GM23338 (cell line): ENCODE measurements at regions not wholly inside any gene's neighbourhood (a gene's known extent, or its start where the extent isn't known, plus 50 kb on each side); places are given as distances from the start of the nearest gene placed in this dataset.

Experiments used
- ATAC-seq: fragments of 200-7000 bp; cut with Tn5 transposase; 3 replicates; pipeline ENCODE4 v1.9.1; 2020
- DNase-seq: peaks from one replicate; pipeline ENCODE4 v3.0.0-alpha.2; 2015; ENCODE audit warnings: low spot score
- H2AFZ ChIP-seq: fragments of 200-600 bp; sonication (generic); 2 replicates; pipeline ENCODE4 v1.8.0; 2016; ENCODE audit warnings: antibody characterized with exemption, mild to moderate bottlenecking, moderate library complexity
- H3F3A ChIP-seq: fragments of 200-600 bp; sonication (generic); replicated peaks from 2 replicates; pipeline ENCODE4 v1.8.0; 2017; ENCODE audit warnings: antibody characterized with exemption, mixed run types, low read depth
- H3K27ac ChIP-seq: fragments of 200-600 bp; sonication (generic); 2 replicates; pipeline ENCODE4 v1.6.1; 2016; ENCODE audit warnings: low read depth
- H3K27me3 ChIP-seq: fragments of 200-600 bp; sonication (generic); 2 replicates; pipeline ENCODE4 v1.8.0; 2016; ENCODE audit warnings: mild to moderate bottlenecking, mixed run types, moderate library complexity; ENCODE audit not compliant: insufficient read depth
- H3K36me3 ChIP-seq: fragments of 200-600 bp; sonication (generic); 2 replicates; pipeline ENCODE4 v1.8.0; 2016; ENCODE audit warnings: mild to moderate bottlenecking; ENCODE audit not compliant: insufficient read depth
- H3K4me1 ChIP-seq: fragments of 200-600 bp; sonication (generic); 2 replicates; pipeline ENCODE4 v1.8.0; 2016; ENCODE audit warnings: mild to moderate bottlenecking, moderate library complexity; ENCODE audit not compliant: insufficient read depth
- H3K4me2 ChIP-seq: fragments of 200-600 bp; sonication (generic); 2 replicates; pipeline ENCODE4 v1.7.1; 2017; ENCODE audit warnings: mixed run types
- H3K4me3 ChIP-seq: fragments of 200-600 bp; sonication (generic); 2 replicates; pipeline ENCODE4 v1.6.1; 2016; ENCODE audit warnings: mixed run types
- H3K79me2 ChIP-seq: fragments of 200-600 bp; sonication (generic); replicated peaks from 2 replicates; pipeline ENCODE4 v1.8.0; 2017; ENCODE audit warnings: mild to moderate bottlenecking; ENCODE audit not compliant: insufficient read depth
- H3K9me2 ChIP-seq: fragments of 200-600 bp; sonication (generic); 2 replicates; pipeline ENCODE4 v1.8.0; 2017; ENCODE audit not compliant: insufficient read depth
- H4K20me1 ChIP-seq: fragments of 200-600 bp; sonication (generic); replicated peaks from 2 replicates; pipeline ENCODE4 v1.8.0; 2017; ENCODE audit warnings: mild to moderate bottlenecking; ENCODE audit not compliant: insufficient read depth
- H3K27ac Mint-ChIP-seq: 2 replicates; pipeline ENCODE4 v1.8.0; 2020; ENCODE audit warnings: inconsistent platforms, mild to moderate bottlenecking, moderate library complexity, mixed read lengths
- H3K27me3 Mint-ChIP-seq: 3 replicates; pipeline ENCODE4 v1.8.0; 2022; ENCODE audit warnings: low read depth, mild to moderate bottlenecking, moderate library complexity, mixed read lengths, inconsistent platforms; ENCODE audit not compliant: insufficient read depth, poor library complexity
- H3K36me3 Mint-ChIP-seq: 3 replicates; pipeline ENCODE4 v1.8.0; 2021; ENCODE audit warnings: low read depth, mild to moderate bottlenecking, inconsistent platforms, moderate library complexity, mixed read lengths
- H3K4me1 Mint-ChIP-seq: 3 replicates; pipeline ENCODE4 v1.8.0; 2020; ENCODE audit warnings: mild to moderate bottlenecking, inconsistent platforms, mixed read lengths
- H3K4me3 Mint-ChIP-seq: 3 replicates; pipeline ENCODE4 v1.8.0; 2021; ENCODE audit warnings: moderate library complexity, mild to moderate bottlenecking, inconsistent platforms, mixed read lengths
- H3K9me3 Mint-ChIP-seq: 3 replicates; pipeline ENCODE4 v1.8.0; 2020; ENCODE audit warnings: moderate library complexity, mild to moderate bottlenecking, inconsistent platforms, mixed read lengths
- CREB1 ChIP-seq: fragments of 250-450 bp; sonication (Bioruptor Pico); IDR thresholded peaks from 2 replicates; pipeline ENCODE4 v1.5.0; 2020; ENCODE audit warnings: low read depth, mild to moderate bottlenecking, moderate library complexity
- EZH2 ChIP-seq: fragments of 200-600 bp; sonication (generic); IDR thresholded peaks from one replicate; pipeline ENCODE4 v1.8.0; 2017; ENCODE audit warnings: antibody characterized with exemption, mild to moderate bottlenecking, low read depth; ENCODE audit not compliant: unreplicated experiment
- EZH2phosphoT487 ChIP-seq: fragments of 200-600 bp; sonication (generic); IDR thresholded peaks from one replicate; pipeline ENCODE4 v1.8.1; 2018; ENCODE audit warnings: antibody characterized with exemption; ENCODE audit not compliant: unreplicated experiment
- JUNB ChIP-seq: IDR thresholded peaks from one replicate; pipeline ENCODE4 v1.6.1; 2016; ENCODE audit warnings: antibody characterized with exemption; ENCODE audit not compliant: unreplicated experiment
- NANOG ChIP-seq: IDR thresholded peaks from 2 replicates; pipeline ENCODE4 v1.6.1; 2016; ENCODE audit warnings: antibody characterized with exemption, borderline replicate concordance
- POLR2AphosphoS5 ChIP-seq: IDR thresholded peaks from 2 replicates; pipeline ENCODE4 v1.6.1; 2016; ENCODE audit warnings: antibody characterized with exemption, low read depth
- STAT1 ChIP-seq: IDR thresholded peaks from one replicate; pipeline ENCODE4 v1.6.1; 2016; ENCODE audit warnings: antibody characterized with exemption; ENCODE audit not compliant: unreplicated experiment
- ZNF114 ChIP-seq: fragments of 250-450 bp; sonication (Bioruptor Pico); IDR thresholded peaks from 2 replicates; pipeline ENCODE4 v1.5.0; 2020; ENCODE audit warnings: mild to moderate bottlenecking, moderate library complexity
- ZNF331 ChIP-seq: fragments of 250-450 bp; sonication (Bioruptor Pico); IDR thresholded peaks from 2 replicates; pipeline ENCODE4 v1.5.0; 2020; ENCODE audit warnings: low read depth, mild to moderate bottlenecking, moderate library complexity
- TF ChIP-seq, protein P1 (sequence below), 2 experiments: fragments of 200-600 bp in 1 of 2; sonication (generic) in 1 of 2; conservative IDR thresholded peaks; 2 replicates each; pipeline versions ENCODE4 v1.5.1 to v1.6.1; 2016 to 2017; ENCODE audit warnings: antibody characterized with exemption in 2 of 2, low read depth in 2 of 2, mild to moderate bottlenecking in 2 of 2, moderate library complexity in 1 of 2
- TF ChIP-seq, protein P2 (sequence below): fragments of 250-450 bp; sonication (Bioruptor Pico); IDR thresholded peaks from 2 replicates; pipeline ENCODE4 v1.5.0; 2020; ENCODE audit warnings: mild to moderate bottlenecking, moderate library complexity
- TF ChIP-seq, protein P3 (sequence below): IDR thresholded peaks from one replicate; pipeline ENCODE4 v1.6.1; 2018; ENCODE audit warnings: antibody characterized with exemption; ENCODE audit not compliant: unreplicated experiment
- TF ChIP-seq, protein P4 (sequence below): IDR thresholded peaks from 2 replicates; pipeline ENCODE4 v1.6.1; 2016; ENCODE audit warnings: antibody characterized with exemption

DNA sequence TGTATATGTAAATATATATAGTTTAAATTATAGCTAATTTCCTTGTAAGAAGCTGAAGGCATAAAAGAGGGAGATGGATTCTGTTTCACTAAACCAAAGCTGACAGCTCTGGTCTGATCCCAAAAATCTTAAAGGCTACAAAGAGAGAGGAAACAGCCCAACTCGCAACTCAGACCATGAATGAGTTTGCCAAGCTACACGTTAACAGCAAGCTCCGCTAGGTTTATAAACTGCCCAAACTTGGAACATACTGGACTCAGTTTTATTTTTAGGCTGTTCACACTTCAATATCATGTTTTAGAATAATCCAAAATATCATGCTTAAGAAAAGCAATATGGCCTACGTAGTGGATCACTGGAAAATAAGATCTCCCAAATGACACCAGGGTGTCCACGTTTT is 318.3 kb upstream of the RPS23 start:
- Histone ChIP-seq H3F3A (no peaks in the 10 kb centered on the region), H3K4me2 (no peak overlapping the region), H3K27ac (no peak overlapping the region), H4K20me1 (no peaks in the 10 kb centered on the region), H3K9me2 (no peaks in the 10 kb centered on the region; the same call in 1 of the 2 replicates), H3K4me3 (no peak overlapping the region), H3K79me2 (no peaks in the 10 kb centered on the region), H3K36me3 (no peaks in the 10 kb centered on the region), H3K27me3 (no peaks in the 10 kb centered on the region), H3K4me1 (peaks cover 18% of the 10 kb centered on the region), H2AFZ (no peak overlapping the region)
- no peak overlapping the region for H3K27ac Mint-ChIP-seq
- DNase-seq (no peak), ATAC-seq (no peak)
- peaks cover 3% of the 10 kb centered on the region for H3K27me3 Mint-ChIP-seq
- H3K4me3 Mint-ChIP-seq = no peak overlapping the region
- H3K4me1 Mint-ChIP-seq = peaks cover 29% of the 10 kb centered on the region
- H3K9me3 Mint-ChIP-seq = peaks cover 4% of the 10 kb centered on the region; the same call in 2 of the 3 replicates
- peaks cover under 1% of the 10 kb centered on the region; the same call in 1 of the 3 replicates for H3K36me3 Mint-ChIP-seq
- TF ChIP-seq, protein P1, sequence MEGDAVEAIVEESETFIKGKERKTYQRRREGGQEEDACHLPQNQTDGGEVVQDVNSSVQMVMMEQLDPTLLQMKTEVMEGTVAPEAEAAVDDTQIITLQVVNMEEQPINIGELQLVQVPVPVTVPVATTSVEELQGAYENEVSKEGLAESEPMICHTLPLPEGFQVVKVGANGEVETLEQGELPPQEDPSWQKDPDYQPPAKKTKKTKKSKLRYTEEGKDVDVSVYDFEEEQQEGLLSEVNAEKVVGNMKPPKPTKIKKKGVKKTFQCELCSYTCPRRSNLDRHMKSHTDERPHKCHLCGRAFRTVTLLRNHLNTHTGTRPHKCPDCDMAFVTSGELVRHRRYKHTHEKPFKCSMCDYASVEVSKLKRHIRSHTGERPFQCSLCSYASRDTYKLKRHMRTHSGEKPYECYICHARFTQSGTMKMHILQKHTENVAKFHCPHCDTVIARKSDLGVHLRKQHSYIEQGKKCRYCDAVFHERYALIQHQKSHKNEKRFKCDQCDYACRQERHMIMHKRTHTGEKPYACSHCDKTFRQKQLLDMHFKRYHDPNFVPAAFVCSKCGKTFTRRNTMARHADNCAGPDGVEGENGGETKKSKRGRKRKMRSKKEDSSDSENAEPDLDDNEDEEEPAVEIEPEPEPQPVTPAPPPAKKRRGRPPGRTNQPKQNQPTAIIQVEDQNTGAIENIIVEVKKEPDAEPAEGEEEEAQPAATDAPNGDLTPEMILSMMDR (conservative IDR thresholded peaks at IDR 0.05; ENCODE audit: low read depth in 2 of 2) = no peak
- TF ChIP-seq, protein P2, sequence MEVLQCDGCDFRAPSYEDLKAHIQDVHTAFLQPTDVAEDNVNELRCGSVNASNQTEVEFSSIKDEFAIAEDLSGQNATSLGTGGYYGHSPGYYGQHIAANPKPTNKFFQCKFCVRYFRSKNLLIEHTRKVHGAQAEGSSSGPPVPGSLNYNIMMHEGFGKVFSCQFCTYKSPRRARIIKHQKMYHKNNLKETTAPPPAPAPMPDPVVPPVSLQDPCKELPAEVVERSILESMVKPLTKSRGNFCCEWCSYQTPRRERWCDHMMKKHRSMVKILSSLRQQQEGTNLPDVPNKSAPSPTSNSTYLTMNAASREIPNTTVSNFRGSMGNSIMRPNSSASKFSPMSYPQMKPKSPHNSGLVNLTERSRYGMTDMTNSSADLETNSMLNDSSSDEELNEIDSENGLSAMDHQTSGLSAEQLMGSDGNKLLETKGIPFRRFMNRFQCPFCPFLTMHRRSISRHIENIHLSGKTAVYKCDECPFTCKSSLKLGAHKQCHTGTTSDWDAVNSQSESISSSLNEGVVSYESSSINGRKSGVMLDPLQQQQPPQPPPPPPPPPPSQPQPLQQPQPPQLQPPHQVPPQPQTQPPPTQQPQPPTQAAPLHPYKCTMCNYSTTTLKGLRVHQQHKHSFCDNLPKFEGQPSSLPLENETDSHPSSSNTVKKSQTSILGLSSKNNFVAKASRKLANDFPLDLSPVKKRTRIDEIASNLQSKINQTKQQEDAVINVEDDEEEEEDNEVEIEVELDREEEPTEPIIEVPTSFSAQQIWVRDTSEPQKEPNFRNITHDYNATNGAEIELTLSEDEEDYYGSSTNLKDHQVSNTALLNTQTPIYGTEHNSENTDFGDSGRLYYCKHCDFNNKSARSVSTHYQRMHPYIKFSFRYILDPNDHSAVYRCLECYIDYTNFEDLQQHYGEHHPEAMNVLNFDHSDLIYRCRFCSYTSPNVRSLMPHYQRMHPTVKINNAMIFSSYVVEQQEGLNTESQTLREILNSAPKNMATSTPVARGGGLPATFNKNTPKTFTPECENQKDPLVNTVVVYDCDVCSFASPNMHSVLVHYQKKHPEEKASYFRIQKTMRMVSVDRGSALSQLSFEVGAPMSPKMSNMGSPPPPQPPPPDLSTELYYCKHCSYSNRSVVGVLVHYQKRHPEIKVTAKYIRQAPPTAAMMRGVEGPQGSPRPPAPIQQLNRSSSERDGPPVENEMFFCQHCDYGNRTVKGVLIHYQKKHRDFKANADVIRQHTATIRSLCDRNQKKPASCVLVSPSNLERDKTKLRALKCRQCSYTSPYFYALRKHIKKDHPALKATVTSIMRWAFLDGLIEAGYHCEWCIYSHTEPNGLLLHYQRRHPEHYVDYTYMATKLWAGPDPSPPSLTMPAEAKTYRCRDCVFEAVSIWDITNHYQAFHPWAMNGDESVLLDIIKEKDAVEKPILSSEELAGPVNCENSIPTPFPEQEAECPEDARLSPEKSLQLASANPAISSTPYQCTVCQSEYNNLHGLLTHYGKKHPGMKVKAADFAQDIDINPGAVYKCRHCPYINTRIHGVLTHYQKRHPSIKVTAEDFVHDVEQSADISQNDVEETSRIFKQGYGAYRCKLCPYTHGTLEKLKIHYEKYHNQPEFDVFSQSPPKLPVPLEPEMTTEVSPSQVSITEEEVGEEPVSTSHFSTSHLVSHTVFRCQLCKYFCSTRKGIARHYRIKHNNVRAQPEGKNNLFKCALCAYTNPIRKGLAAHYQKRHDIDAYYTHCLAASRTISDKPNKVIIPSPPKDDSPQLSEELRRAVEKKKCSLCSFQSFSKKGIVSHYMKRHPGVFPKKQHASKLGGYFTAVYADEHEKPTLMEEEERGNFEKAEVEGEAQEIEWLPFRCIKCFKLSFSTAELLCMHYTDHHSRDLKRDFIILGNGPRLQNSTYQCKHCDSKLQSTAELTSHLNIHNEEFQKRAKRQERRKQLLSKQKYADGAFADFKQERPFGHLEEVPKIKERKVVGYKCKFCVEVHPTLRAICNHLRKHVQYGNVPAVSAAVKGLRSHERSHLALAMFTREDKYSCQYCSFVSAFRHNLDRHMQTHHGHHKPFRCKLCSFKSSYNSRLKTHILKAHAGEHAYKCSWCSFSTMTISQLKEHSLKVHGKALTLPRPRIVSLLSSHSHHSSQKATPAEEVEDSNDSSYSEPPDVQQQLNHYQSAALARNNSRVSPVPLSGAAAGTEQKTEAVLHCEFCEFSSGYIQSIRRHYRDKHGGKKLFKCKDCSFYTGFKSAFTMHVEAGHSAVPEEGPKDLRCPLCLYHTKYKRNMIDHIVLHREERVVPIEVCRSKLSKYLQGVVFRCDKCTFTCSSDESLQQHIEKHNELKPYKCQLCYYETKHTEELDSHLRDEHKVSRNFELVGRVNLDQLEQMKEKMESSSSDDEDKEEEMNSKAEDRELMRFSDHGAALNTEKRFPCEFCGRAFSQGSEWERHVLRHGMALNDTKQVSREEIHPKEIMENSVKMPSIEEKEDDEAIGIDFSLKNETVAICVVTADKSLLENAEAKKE (CRISPR knock-in tag) = no peak
- TF ChIP-seq STAT1 = no peak
- no peak for TF ChIP-seq CREB1
- no peak for TF ChIP-seq ZNF114 (CRISPR knock-in tag)
- TF ChIP-seq, protein P3, sequence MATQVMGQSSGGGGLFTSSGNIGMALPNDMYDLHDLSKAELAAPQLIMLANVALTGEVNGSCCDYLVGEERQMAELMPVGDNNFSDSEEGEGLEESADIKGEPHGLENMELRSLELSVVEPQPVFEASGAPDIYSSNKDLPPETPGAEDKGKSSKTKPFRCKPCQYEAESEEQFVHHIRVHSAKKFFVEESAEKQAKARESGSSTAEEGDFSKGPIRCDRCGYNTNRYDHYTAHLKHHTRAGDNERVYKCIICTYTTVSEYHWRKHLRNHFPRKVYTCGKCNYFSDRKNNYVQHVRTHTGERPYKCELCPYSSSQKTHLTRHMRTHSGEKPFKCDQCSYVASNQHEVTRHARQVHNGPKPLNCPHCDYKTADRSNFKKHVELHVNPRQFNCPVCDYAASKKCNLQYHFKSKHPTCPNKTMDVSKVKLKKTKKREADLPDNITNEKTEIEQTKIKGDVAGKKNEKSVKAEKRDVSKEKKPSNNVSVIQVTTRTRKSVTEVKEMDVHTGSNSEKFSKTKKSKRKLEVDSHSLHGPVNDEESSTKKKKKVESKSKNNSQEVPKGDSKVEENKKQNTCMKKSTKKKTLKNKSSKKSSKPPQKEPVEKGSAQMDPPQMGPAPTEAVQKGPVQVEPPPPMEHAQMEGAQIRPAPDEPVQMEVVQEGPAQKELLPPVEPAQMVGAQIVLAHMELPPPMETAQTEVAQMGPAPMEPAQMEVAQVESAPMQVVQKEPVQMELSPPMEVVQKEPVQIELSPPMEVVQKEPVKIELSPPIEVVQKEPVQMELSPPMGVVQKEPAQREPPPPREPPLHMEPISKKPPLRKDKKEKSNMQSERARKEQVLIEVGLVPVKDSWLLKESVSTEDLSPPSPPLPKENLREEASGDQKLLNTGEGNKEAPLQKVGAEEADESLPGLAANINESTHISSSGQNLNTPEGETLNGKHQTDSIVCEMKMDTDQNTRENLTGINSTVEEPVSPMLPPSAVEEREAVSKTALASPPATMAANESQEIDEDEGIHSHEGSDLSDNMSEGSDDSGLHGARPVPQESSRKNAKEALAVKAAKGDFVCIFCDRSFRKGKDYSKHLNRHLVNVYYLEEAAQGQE = no peak
- TF ChIP-seq, protein P4, sequence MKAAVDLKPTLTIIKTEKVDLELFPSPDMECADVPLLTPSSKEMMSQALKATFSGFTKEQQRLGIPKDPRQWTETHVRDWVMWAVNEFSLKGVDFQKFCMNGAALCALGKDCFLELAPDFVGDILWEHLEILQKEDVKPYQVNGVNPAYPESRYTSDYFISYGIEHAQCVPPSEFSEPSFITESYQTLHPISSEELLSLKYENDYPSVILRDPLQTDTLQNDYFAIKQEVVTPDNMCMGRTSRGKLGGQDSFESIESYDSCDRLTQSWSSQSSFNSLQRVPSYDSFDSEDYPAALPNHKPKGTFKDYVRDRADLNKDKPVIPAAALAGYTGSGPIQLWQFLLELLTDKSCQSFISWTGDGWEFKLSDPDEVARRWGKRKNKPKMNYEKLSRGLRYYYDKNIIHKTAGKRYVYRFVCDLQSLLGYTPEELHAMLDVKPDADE = no peak
- TF ChIP-seq ZNF331 = no peak
- TF ChIP-seq POLR2AphosphoS5 = no peak
- TF ChIP-seq NANOG = no peak
- no peak for TF ChIP-seq JUNB
- TF ChIP-seq EZH2 = no peak
- TF ChIP-seq EZH2phosphoT487 = no peak
